Subcutaneous abdominal adipose tissue (tissue), 5 donors: ENCODE measurements at regions not wholly inside any gene's neighbourhood (a gene's known extent, or its start where the extent isn't known, plus 50 kb on each side); places are given as distances from the start of the nearest gene placed in this dataset.

Experiments
- H3K27ac ChIP-seq: one replicate; pipeline ENCODE4 v1.7.0; 2013; ENCODE audit warnings: low read depth, mild to moderate bottlenecking, inconsistent platforms, low read length, moderate library complexity
- H3K27me3 ChIP-seq, 5 donors: one replicate each; pipeline ENCODE4 v1.7.0; 2013; ENCODE audit warnings: low read length in 5 of 5, inconsistent platforms in 1 of 5; ENCODE audit not compliant: control insufficient read depth in 5 of 5, insufficient read depth in 4 of 5
- H3K36me3 ChIP-seq, 5 donors: one replicate each; pipeline ENCODE4 v1.7.0; 2013; ENCODE audit warnings: low read length in 5 of 5; ENCODE audit not compliant: control insufficient read depth in 5 of 5, insufficient read depth in 5 of 5
- H3K4me1 ChIP-seq, 5 donors: one replicate each; pipeline ENCODE4 v1.7.0; 2013; ENCODE audit warnings: low read length in 5 of 5, mild to moderate bottlenecking in 3 of 5, moderate library complexity in 1 of 5; ENCODE audit not compliant: control insufficient read depth in 5 of 5, insufficient read depth in 5 of 5
- H3K4me3 ChIP-seq, 5 donors: one replicate each; pipeline ENCODE4 v1.7.0; 2013; ENCODE audit warnings: low read length in 5 of 5, low read depth in 1 of 5
- H3K9ac ChIP-seq, 5 donors: one replicate each; pipeline ENCODE4 v1.7.0; 2013; ENCODE audit warnings: low read length in 5 of 5, mild to moderate bottlenecking in 4 of 5, moderate library complexity in 3 of 5
- H3K9me3 ChIP-seq, 5 donors: one replicate each; pipeline ENCODE4 v1.7.0; 2013; ENCODE audit warnings: low read length in 5 of 5; ENCODE audit not compliant: control insufficient read depth in 5 of 5
- donor health status: healthy.
- donor health status: healthy.
- donor health status: healthy.
- donor health status: healthy.
- donor health status: healthy.

DNA sequence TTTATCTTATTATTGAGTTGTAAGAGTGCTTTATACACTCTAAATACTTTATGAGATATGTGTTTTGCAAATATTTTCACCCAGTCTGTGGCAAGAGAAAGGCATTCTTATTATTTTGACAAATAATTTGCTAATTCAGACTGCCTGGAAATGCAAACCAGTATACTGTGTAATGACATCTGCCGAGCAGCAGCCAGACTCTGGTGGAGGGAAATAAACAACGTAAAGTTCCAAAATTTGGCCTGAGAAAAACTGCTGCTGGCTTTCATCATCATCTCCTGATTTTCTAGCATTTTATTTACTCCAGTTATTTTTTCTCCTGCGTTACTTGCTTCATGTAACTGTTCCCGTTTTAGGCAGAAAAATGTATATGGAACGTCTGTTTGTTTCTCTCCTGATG, 161.6 kb downstream of the RNF152 start:
- Histone ChIP-seq H3K9me3 (no peaks in the 10 kb centered on the region), H3K4me3 (no peak overlapping the region), H3K27me3 (no peaks in the 10 kb centered on the region), H3K4me1 (peaks cover 2 to 38% (median 35%) of the 10 kb centered on the region in 5 donors), H3K27ac (peak overlapping the region; percentile 4), H3K9ac (no peak overlapping the region), H3K36me3 (no peaks in the 10 kb centered on the region)

- peaks cover under 1 to 34% (median 30%) of the 10 kb centered on the region in 5 donors for H3K4me1 ChIP-seq
- no peak overlapping the region for H3K4me3 ChIP-seq
- no peaks in the 10 kb centered on the region for H3K36me3 ChIP-seq
- no peaks in the 10 kb centered on the region for H3K27me3 ChIP-seq
- no peak overlapping the region for H3K27ac ChIP-seq
- no peak overlapping the region for H3K9ac ChIP-seq
- H3K9me3 ChIP-seq, result no peaks in the 10 kb centered on the region
Observed at GRCh38 chr18:61729322-61729721, 163.5 kb downstream of the RNF152 start.

DNA sequence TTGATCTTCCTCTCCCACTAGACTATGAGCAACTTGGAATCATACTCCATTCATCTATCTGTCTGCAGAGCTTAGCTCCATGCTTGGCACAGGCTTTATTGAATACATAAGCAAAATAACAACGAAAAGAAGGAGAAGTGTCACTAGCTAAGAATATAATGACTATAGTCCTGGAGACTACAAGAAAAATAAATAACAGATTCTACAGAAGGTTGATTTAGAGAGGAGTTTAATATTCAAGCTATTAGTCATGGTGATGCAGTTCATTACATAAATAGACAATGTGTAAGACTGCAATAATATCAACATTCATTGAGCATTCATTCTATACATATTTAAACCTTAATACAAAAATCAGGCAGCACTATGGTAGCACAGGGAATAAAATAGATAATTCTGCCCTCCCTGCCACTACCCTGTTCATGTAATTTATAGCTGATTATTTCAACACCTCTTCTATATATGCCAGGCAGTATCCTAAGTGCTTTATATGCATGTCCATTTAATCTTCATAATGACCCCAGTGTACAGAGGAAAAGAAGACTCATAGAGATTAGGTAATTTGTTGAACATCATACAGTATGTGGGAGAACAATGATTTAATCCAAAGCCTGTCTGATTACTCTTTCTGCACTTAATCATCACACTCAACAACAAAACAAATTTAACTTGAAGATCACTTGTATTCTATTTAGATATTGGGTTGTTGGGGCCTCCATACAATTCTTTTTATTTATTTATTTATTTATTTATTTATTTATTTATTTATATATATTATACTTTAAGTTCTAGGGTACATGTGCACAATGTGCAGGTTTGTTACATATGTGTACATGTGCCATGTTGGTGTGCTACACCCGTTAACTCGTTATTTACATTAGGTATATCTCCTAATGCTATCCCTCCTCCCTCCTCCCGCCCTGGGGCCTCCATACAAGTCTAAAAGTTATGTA, 165.3 kb downstream of the RNF152 start:
- H3K27ac ChIP-seq, result no peak overlapping the region
- no peak overlapping the region for H3K9ac ChIP-seq
- no peaks in the 10 kb centered on the region for H3K27me3 ChIP-seq
- no peaks in the 10 kb centered on the region for H3K36me3 ChIP-seq
- no peaks in the 10 kb centered on the region for H3K9me3 ChIP-seq
- H3K4me3 ChIP-seq, result no peak overlapping the region
- peaks cover 0 to 16% (median 13%) of the 10 kb centered on the region in 5 donors for H3K4me1 ChIP-seq

DNA sequence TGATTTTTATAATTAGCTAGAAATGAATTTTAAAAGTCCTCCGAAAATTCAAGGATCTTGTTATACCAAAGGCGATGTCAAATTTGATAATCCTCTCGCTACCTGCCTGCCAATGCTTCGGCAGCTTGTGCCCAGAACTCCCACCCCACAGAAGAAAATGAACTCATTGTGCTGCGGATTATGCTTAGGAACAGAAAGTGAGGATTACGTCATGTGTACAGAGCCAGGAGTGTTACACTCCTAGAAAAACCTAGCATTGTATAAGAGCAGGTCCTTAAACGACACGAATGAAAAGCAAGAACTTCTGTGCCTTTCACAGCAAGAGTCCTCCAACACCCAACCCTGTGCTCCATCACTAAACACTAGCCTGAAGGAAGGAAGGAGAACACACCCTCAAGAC, 168.3 kb downstream of the RNF152 start:
- no peak overlapping the region for H3K27ac ChIP-seq
- H3K4me3 ChIP-seq, result no peak overlapping the region
- H3K27me3 ChIP-seq, result no peaks in the 10 kb centered on the region
- no peaks in the 10 kb centered on the region for H3K9me3 ChIP-seq
- no peak overlapping the region for H3K9ac ChIP-seq
- H3K36me3 ChIP-seq, result no peaks in the 10 kb centered on the region
- H3K4me1 ChIP-seq, result peaks cover 0 to 11% (median 0%) of the 10 kb centered on the region in 5 donors

DNA sequence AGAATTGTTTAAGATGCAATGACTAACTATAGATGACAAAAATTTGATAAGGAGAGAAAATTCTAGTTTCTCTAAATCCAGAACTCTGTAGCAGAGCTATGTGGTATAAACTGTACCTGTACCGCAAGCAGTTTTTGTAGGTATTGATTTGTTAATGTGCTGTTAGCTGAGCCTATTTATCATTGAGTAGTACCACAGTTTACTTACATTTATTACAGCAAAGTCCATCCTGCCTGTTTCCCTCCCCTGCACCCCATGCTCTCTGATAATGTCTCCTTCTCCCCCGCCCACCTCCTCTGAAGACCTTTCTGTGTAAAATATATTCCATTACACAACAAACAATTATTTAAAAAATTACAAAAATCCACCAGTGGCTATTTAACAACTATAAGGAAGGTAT, 170.6 kb downstream of the RNF152 start:
- Histone ChIP-seq H3K27ac (no peak overlapping the region), H3K9ac (no peak overlapping the region), H3K9me3 (no peaks in the 10 kb centered on the region), H3K4me1 (peaks cover 0 to 16% (median 0%) of the 10 kb centered on the region in 5 donors), H3K27me3 (no peaks in the 10 kb centered on the region), H3K36me3 (no peaks in the 10 kb centered on the region), H3K4me3 (no peak overlapping the region)

GRCh38 chr18:61720496-61720895, 172.3 kb downstream of the RNF152 start:
- no peaks in the 10 kb centered on the region for H3K36me3 ChIP-seq
- H3K9ac ChIP-seq, result no peak overlapping the region
- H3K27ac ChIP-seq, result no peak overlapping the region
- H3K9me3 ChIP-seq, result no peaks in the 10 kb centered on the region
- no peak overlapping the region for H3K4me3 ChIP-seq
- H3K4me1 ChIP-seq, result peaks cover 0 to 16% (median 0%) of the 10 kb centered on the region in 5 donors
- H3K27me3 ChIP-seq, result no peaks in the 10 kb centered on the region

GRCh38 chr18:61719671-61720070, 173.1 kb downstream of the RNF152 start:
- peaks cover 0 to 16% (median 0%) of the 10 kb centered on the region in 5 donors for H3K4me1 ChIP-seq

GRCh38 chr18:61718944-61719343, 173.9 kb downstream of the RNF152 start:
- Histone ChIP-seq H3K27ac (no peak overlapping the region), H3K4me1 (peaks cover 0 to 16% (median 0%) of the 10 kb centered on the region in 5 donors), H3K36me3 (no peaks in the 10 kb centered on the region), H3K9me3 (no peaks in the 10 kb centered on the region), H3K27me3 (no peaks in the 10 kb centered on the region), H3K4me3 (no peak overlapping the region), H3K9ac (no peak overlapping the region)

More at GRCh38 chr18:61719671-61720070, 173.1 kb downstream of the RNF152 start:
- Histone ChIP-seq H3K27me3 (no peaks in the 10 kb centered on the region), H3K9ac (no peak overlapping the region), H3K27ac (no peak overlapping the region), H3K36me3 (no peaks in the 10 kb centered on the region), H3K4me3 (no peak overlapping the region), H3K9me3 (no peaks in the 10 kb centered on the region)

DNA sequence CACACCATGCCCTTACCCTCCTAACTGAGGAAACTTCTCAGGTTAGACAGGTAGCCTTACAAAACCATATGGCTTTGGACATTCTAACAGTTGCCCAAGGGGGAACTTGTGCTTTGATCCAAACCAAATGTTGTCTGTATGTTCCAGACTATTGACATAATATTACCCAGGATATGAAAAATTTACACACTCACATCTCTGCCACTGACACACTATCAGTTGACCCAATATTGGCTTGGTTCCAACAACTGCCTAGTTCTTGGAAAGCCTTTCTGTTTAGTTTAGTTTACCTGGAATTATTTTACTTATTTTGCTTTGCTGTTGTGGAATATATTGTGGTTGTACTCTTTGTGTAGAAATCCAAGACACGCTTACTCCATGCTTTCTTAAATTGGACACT, 178.4 kb downstream of the RNF152 start:
- H3K27me3 ChIP-seq, result no peaks in the 10 kb centered on the region
- H3K27ac ChIP-seq, result no peak overlapping the region
- H3K36me3 ChIP-seq, result no peaks in the 10 kb centered on the region
- H3K4me1 ChIP-seq, result peaks cover 0 to 4% (median 0%) of the 10 kb centered on the region in 5 donors
- peaks cover 0 to 4% (median 0%) of the 10 kb centered on the region in 5 donors for H3K9me3 ChIP-seq
- no peak overlapping the region for H3K4me3 ChIP-seq
- no peak overlapping the region for H3K9ac ChIP-seq

DNA sequence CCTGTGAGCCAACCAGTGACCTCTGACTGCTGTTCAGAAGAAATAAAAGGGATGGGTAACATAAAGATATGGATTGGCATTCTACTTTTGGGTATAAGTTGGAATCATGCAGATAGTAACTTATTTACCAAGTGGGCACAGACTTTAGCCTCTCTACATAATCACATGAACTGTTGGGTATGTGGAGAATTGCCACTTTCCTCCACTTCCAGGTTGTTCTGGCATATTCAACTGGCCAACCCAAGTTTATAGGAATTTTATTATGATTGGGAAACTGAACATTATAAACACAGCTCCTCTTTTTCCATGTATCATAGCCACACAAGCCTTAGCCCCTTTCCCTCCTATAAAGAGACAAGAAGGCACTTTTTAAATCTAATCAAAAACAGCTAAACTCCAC, 179.3 kb downstream of the RNF152 start:
- Histone ChIP-seq H3K9ac (no peak overlapping the region), H3K36me3 (no peaks in the 10 kb centered on the region), H3K9me3 (peaks cover 0 to 4% (median 0%) of the 10 kb centered on the region in 5 donors), H3K27me3 (no peaks in the 10 kb centered on the region), H3K4me3 (no peak overlapping the region), H3K4me1 (no peaks in the 10 kb centered on the region), H3K27ac (no peak overlapping the region)
